ENCODE measurements at regions not wholly inside any gene's neighbourhood (a gene's known extent, or its start where the extent isn't known, plus 50 kb on each side); places are given as distances from the start of the nearest gene placed in this dataset.

GRCh38 chr4:28784188-28784587, 1923.5 kb downstream of the STIM2 start:
- Histone ChIP-seq H3K9me3 (ENCODE audit: low read depth, low read length) (no peaks in the 10 kb centered on the region), H3K9ac (ENCODE audit: insufficient read length) (no peak overlapping the region), H3K27ac (no peak overlapping the region), H3K4me3 (no peak overlapping the region), H3K36me3 (ENCODE audit: insufficient read depth, low read length) (no peaks in the 10 kb centered on the region)
- no peak for DNase-seq (ENCODE audit: low read depth, low spot score)
- TF ChIP-seq FOXP2 (optimal IDR thresholded peaks at IDR 0.05; ENCODE audit: control extremely low read depth, extremely low read length, insufficient read depth) (no peak), EZH2 (IDR thresholded peaks at IDR 0.05) (no peak), POLR2AphosphoS5 (IDR thresholded peaks at IDR 0.05; ENCODE audit: borderline replicate concordance, low read depth, low read length) (no peak)

GRCh38 chr4:28787947-28788346, 1927.3 kb downstream of the STIM2 start:
- no peak overlapping the region for H3K27ac ChIP-seq
- DNase-seq (ENCODE audit: low read depth, low spot score), result no peak
- H3K9me3 ChIP-seq (ENCODE audit: low read depth, low read length), result no peaks in the 10 kb centered on the region
- H3K9ac ChIP-seq (ENCODE audit: insufficient read length), result no peak overlapping the region
- TF ChIP-seq POLR2AphosphoS5 (IDR thresholded peaks at IDR 0.05; ENCODE audit: borderline replicate concordance, low read depth, low read length) (no peak), FOXP2 (optimal IDR thresholded peaks at IDR 0.05; ENCODE audit: control extremely low read depth, extremely low read length, insufficient read depth) (no peak), EZH2 (IDR thresholded peaks at IDR 0.05) (no peak)
- H3K4me3 ChIP-seq, result no peak overlapping the region
- H3K36me3 ChIP-seq (ENCODE audit: insufficient read depth, low read length), result no peaks in the 10 kb centered on the region

- Histone ChIP-seq H3K9me3 (ENCODE audit: low read depth, low read length) (no peaks in the 10 kb centered on the region), H3K4me3 (no peak overlapping the region), H3K9ac (ENCODE audit: insufficient read length) (no peak overlapping the region), H3K27ac (no peak overlapping the region), H3K36me3 (ENCODE audit: insufficient read depth, low read length) (no peaks in the 10 kb centered on the region)
- DNase-seq (ENCODE audit: low read depth, low spot score), result no peak
- no peak for TF ChIP-seq POLR2AphosphoS5 (IDR thresholded peaks at IDR 0.05; ENCODE audit: borderline replicate concordance, low read depth, low read length)
- no peak for TF ChIP-seq FOXP2 (optimal IDR thresholded peaks at IDR 0.05; ENCODE audit: control extremely low read depth, extremely low read length, insufficient read depth)
- no peak for TF ChIP-seq EZH2 (IDR thresholded peaks at IDR 0.05)
These were observed 1928.4 kb downstream of the STIM2 start for GRCh38 chr4:28788929-28789490.

GRCh38 chr4:28792917-28793597, 1927.1 kb upstream of the PCDH7 start:
- no peak for DNase-seq (ENCODE audit: low read depth, low spot score)
- no peak overlapping the region for H3K9ac ChIP-seq (ENCODE audit: insufficient read length)
- no peak overlapping the region for H3K27ac ChIP-seq
- H3K36me3 ChIP-seq (ENCODE audit: insufficient read depth, low read length), result no peaks in the 10 kb centered on the region
- no peaks in the 10 kb centered on the region for H3K9me3 ChIP-seq (ENCODE audit: low read depth, low read length)
- TF ChIP-seq EZH2 (IDR thresholded peaks at IDR 0.05) (no peak), POLR2AphosphoS5 (IDR thresholded peaks at IDR 0.05; ENCODE audit: borderline replicate concordance, low read depth, low read length) (no peak), FOXP2 (optimal IDR thresholded peaks at IDR 0.05; ENCODE audit: control extremely low read depth, extremely low read length, insufficient read depth) (no peak)
- no peak overlapping the region for H3K4me3 ChIP-seq

- H3K36me3 ChIP-seq (ENCODE audit: insufficient read depth, low read length), result no peaks in the 10 kb centered on the region
- no peaks in the 10 kb centered on the region for H3K9me3 ChIP-seq (ENCODE audit: low read depth, low read length)
- no peak overlapping the region for H3K27ac ChIP-seq
- H3K4me3 ChIP-seq, result no peak overlapping the region
- H3K9ac ChIP-seq (ENCODE audit: insufficient read length), result no peak overlapping the region
- TF ChIP-seq EZH2 (IDR thresholded peaks at IDR 0.05) (no peak), FOXP2 (optimal IDR thresholded peaks at IDR 0.05; ENCODE audit: control extremely low read depth, extremely low read length, insufficient read depth) (no peak), POLR2AphosphoS5 (IDR thresholded peaks at IDR 0.05; ENCODE audit: borderline replicate concordance, low read depth, low read length) (no peak)
- no peak for DNase-seq (ENCODE audit: low read depth, low spot score)
These were observed 1920.5 kb upstream of the PCDH7 start for GRCh38 chr4:28799696-28800095.

GRCh38 chr4:28811025-28811424, 1909.1 kb upstream of the PCDH7 start:
- no peak for DNase-seq (ENCODE audit: low read depth, low spot score)
- no peak overlapping the region for H3K4me3 ChIP-seq
- H3K27ac ChIP-seq, result no peak overlapping the region
- TF ChIP-seq EZH2 (IDR thresholded peaks at IDR 0.05) (no peak), FOXP2 (optimal IDR thresholded peaks at IDR 0.05; ENCODE audit: control extremely low read depth, extremely low read length, insufficient read depth) (no peak), POLR2AphosphoS5 (IDR thresholded peaks at IDR 0.05; ENCODE audit: borderline replicate concordance, low read depth, low read length) (no peak)
- H3K9ac ChIP-seq (ENCODE audit: insufficient read length), result no peak overlapping the region
- no peaks in the 10 kb centered on the region for H3K9me3 ChIP-seq (ENCODE audit: low read depth, low read length)
- H3K36me3 ChIP-seq (ENCODE audit: insufficient read depth, low read length), result no peaks in the 10 kb centered on the region

GRCh38 chr4:28822163-28822562, 1898.0 kb upstream of the PCDH7 start:
- Histone ChIP-seq H3K4me3 (no peak overlapping the region), H3K9me3 (ENCODE audit: low read depth, low read length) (no peaks in the 10 kb centered on the region), H3K27ac (no peak overlapping the region), H3K9ac (ENCODE audit: insufficient read length) (no peak overlapping the region), H3K36me3 (ENCODE audit: insufficient read depth, low read length) (no peaks in the 10 kb centered on the region)
- TF ChIP-seq FOXP2 (optimal IDR thresholded peaks at IDR 0.05; ENCODE audit: control extremely low read depth, extremely low read length, insufficient read depth), result no peak
- DNase-seq (ENCODE audit: low read depth, low spot score), result no peak

GRCh38 chr4:28827866-28828265, 1892.3 kb upstream of the PCDH7 start:
- no peaks in the 10 kb centered on the region for H3K9me3 ChIP-seq (ENCODE audit: low read depth, low read length)
- no peak for DNase-seq (ENCODE audit: low read depth, low spot score)
- H3K4me3 ChIP-seq, result no peak overlapping the region
- no peak overlapping the region for H3K27ac ChIP-seq
- no peaks in the 10 kb centered on the region for H3K36me3 ChIP-seq (ENCODE audit: insufficient read depth, low read length)
- no peak for TF ChIP-seq EZH2 (IDR thresholded peaks at IDR 0.05)
- no peak for TF ChIP-seq FOXP2 (optimal IDR thresholded peaks at IDR 0.05; ENCODE audit: control extremely low read depth, extremely low read length, insufficient read depth)
- TF ChIP-seq POLR2AphosphoS5 (IDR thresholded peaks at IDR 0.05; ENCODE audit: borderline replicate concordance, low read depth, low read length), result no peak
- H3K9ac ChIP-seq (ENCODE audit: insufficient read length), result no peak overlapping the region

GRCh38 chr4:28831867-28832266, 1888.3 kb upstream of the PCDH7 start:
- Histone ChIP-seq H3K27ac (no peak overlapping the region), H3K4me3 (no peak overlapping the region), H3K9ac (ENCODE audit: insufficient read length) (no peak overlapping the region), H3K36me3 (ENCODE audit: insufficient read depth, low read length) (no peaks in the 10 kb centered on the region), H3K9me3 (ENCODE audit: low read depth, low read length) (no peaks in the 10 kb centered on the region)
- TF ChIP-seq FOXP2 (optimal IDR thresholded peaks at IDR 0.05; ENCODE audit: control extremely low read depth, extremely low read length, insufficient read depth), result no peak
- TF ChIP-seq POLR2AphosphoS5 (IDR thresholded peaks at IDR 0.05; ENCODE audit: borderline replicate concordance, low read depth, low read length), result no peak
- no peak for TF ChIP-seq EZH2 (IDR thresholded peaks at IDR 0.05)
- no peak for DNase-seq (ENCODE audit: low read depth, low spot score)
